Progenitor cell of endocrine pancreas (in vitro differentiated cells): ENCODE measurements at regions not wholly inside any gene's neighbourhood (a gene's known extent, or its start where the extent isn't known, plus 50 kb on each side); places are given as distances from the start of the nearest gene placed in this dataset.

Experiments used
- DNase-seq: peaks from one replicate; pipeline ENCODE4 v3.0.0; 2021; ENCODE audit warnings: low spot score; ENCODE audit not compliant: unreplicated experiment
- H3K27ac Mint-ChIP-seq: 2 replicates; pipeline ENCODE4 v1.8.0; 2021; ENCODE audit warnings: mild to moderate bottlenecking, moderate library complexity, mixed read lengths
- H3K27me3 Mint-ChIP-seq: 2 replicates; pipeline ENCODE4 v1.8.0; 2021; ENCODE audit warnings: mixed read lengths
- H3K36me3 Mint-ChIP-seq: 2 replicates; pipeline ENCODE4 v1.8.0; 2022; ENCODE audit warnings: mixed read lengths; ENCODE audit not compliant: insufficient read depth
- H3K4me1 Mint-ChIP-seq: 2 replicates; pipeline ENCODE4 v1.8.0; 2021; ENCODE audit warnings: low read depth, mixed read lengths
- H3K4me3 Mint-ChIP-seq: 2 replicates; pipeline ENCODE4 v1.8.0; 2021; ENCODE audit warnings: low read depth, mild to moderate bottlenecking, moderate library complexity, mixed read lengths
- H3K9me3 Mint-ChIP-seq: 2 replicates; pipeline ENCODE4 v1.8.0; 2021; ENCODE audit warnings: low read depth, mixed read lengths
- TF ChIP-seq, protein P1 (sequence below): fragments of 200-600 bp; sonication (generic); IDR thresholded peaks from one replicate; pipeline ENCODE4 v1.5.0; 2021; ENCODE audit warnings: antibody characterized with exemption, mild to moderate bottlenecking; ENCODE audit not compliant: unreplicated experiment

GRCh38 chr20:20939006-20939405 is 167.2 kb downstream of the LINC00237 start:
- Mint-ChIP-seq H3K9me3 (no peaks in the 10 kb centered on the region), H3K36me3 (no peaks in the 10 kb centered on the region), H3K4me3 (no peak overlapping the region), H3K4me1 (peaks cover 15% of the 10 kb centered on the region), H3K27ac (no peak overlapping the region), H3K27me3 (peaks cover 18% of the 10 kb centered on the region)
- DNase-seq, result no peak
- TF ChIP-seq, protein P1, sequence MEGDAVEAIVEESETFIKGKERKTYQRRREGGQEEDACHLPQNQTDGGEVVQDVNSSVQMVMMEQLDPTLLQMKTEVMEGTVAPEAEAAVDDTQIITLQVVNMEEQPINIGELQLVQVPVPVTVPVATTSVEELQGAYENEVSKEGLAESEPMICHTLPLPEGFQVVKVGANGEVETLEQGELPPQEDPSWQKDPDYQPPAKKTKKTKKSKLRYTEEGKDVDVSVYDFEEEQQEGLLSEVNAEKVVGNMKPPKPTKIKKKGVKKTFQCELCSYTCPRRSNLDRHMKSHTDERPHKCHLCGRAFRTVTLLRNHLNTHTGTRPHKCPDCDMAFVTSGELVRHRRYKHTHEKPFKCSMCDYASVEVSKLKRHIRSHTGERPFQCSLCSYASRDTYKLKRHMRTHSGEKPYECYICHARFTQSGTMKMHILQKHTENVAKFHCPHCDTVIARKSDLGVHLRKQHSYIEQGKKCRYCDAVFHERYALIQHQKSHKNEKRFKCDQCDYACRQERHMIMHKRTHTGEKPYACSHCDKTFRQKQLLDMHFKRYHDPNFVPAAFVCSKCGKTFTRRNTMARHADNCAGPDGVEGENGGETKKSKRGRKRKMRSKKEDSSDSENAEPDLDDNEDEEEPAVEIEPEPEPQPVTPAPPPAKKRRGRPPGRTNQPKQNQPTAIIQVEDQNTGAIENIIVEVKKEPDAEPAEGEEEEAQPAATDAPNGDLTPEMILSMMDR, result no peak

- peaks cover 18% of the 10 kb centered on the region for H3K27me3 Mint-ChIP-seq
- DNase-seq, result no peak
- peaks cover 15% of the 10 kb centered on the region for H3K4me1 Mint-ChIP-seq
- H3K27ac Mint-ChIP-seq, result no peak overlapping the region
- H3K36me3 Mint-ChIP-seq, result no peaks in the 10 kb centered on the region
- no peak overlapping the region for H3K4me3 Mint-ChIP-seq
- H3K9me3 Mint-ChIP-seq, result no peaks in the 10 kb centered on the region
- TF ChIP-seq, protein P1, result no peak
Measured at GRCh38 chr20:20938599-20938998, 167.6 kb downstream of the LINC00237 start.

GRCh38 chr20:20938131-20938530 is 168.0 kb downstream of the LINC00237 start:
- Mint-ChIP-seq H3K27me3 (peaks cover 16% of the 10 kb centered on the region), H3K27ac (no peak overlapping the region), H3K4me3 (no peak overlapping the region), H3K36me3 (no peaks in the 10 kb centered on the region), H3K9me3 (no peaks in the 10 kb centered on the region), H3K4me1 (peaks cover 14% of the 10 kb centered on the region)
- no peak for DNase-seq
- TF ChIP-seq, protein P1, result no peak

DNA sequence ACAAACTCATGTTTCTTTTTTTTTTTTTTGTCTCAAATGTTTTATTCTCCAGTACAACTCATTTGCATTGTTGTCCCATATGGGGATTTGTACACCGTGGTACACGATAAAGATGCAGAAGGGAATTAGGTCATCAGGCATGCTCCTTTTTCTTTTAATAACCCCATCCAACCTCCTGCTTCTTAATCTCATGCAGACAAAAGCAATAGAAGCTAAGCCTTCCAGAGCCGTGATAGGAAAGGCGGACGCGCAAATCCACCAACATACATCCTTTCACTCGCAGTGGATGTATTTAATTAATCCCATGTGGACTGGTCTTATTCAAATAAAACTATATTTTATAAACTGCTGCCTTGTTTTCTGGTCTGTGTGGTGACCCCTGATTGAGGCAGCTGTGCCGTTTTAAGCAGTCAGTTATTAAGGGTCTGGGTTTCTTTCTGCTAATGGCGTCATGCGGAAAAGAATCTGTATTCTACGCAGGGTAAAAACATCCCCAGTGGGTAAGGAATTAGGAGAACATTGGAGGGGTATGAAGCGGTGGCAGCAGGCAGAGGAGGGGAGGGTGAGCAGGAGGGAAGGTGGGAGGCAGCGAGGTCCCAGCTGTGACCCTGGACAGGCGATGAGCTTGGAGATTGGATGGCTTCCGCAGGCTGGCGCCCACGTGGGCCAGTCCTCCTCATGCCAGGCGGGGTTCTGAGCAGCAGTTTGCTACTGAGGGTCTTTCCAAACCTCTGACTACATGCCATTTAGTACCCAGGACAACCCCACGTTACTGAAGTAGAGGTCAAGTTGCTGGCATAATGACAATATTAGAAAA is 172.8 kb downstream of the LINC00237 start:
- no peaks in the 10 kb centered on the region for H3K36me3 Mint-ChIP-seq
- TF ChIP-seq, protein P1, result no peak
- peaks cover 37% of the 10 kb centered on the region for H3K27me3 Mint-ChIP-seq
- DNase-seq, result no peak
- no peak overlapping the region for H3K27ac Mint-ChIP-seq
- H3K4me1 Mint-ChIP-seq, result no peaks in the 10 kb centered on the region
- no peaks in the 10 kb centered on the region for H3K9me3 Mint-ChIP-seq
- no peak overlapping the region for H3K4me3 Mint-ChIP-seq

GRCh38 chr20:20932156-20932555 is 174.0 kb downstream of the LINC00237 start:
- Mint-ChIP-seq H3K36me3 (no peaks in the 10 kb centered on the region), H3K27me3 (peaks cover 38% of the 10 kb centered on the region), H3K27ac (no peak overlapping the region), H3K4me1 (no peaks in the 10 kb centered on the region), H3K4me3 (no peak overlapping the region), H3K9me3 (no peaks in the 10 kb centered on the region)
- TF ChIP-seq, protein P1, result no peak
- no peak for DNase-seq
